Breast epithelium (tissue), 3 donors: ENCODE measurements at regions not wholly inside any gene's neighbourhood (a gene's known extent, or its start where the extent isn't known, plus 50 kb on each side); places are given as distances from the start of the nearest gene placed in this dataset.

Experiments
- CTCF ChIP-seq, 3 donors: fragments of 450-650 bp; IDR thresholded peaks; one replicate each; pipeline ENCODE4 v1.5.1; 2016 to 2017; ENCODE audit warnings: antibody characterized with exemption in 3 of 3, mild to moderate bottlenecking in 3 of 3, moderate library complexity in 3 of 3
- POLR2A ChIP-seq: fragments of 450-650 bp; IDR thresholded peaks from one replicate; pipeline ENCODE4 v1.6.1; 2016; ENCODE audit warnings: antibody characterized with exemption, mild to moderate bottlenecking, moderate library complexity
- POLR2AphosphoS5 ChIP-seq, 3 donors: sonication (generic); formaldehyde crosslinking; IDR thresholded peaks; one replicate each; pipeline ENCODE4 v1.6.1; 2017; ENCODE audit warnings: antibody characterized with exemption in 3 of 3

- TF ChIP-seq CTCF (IDR thresholded peaks at IDR 0.05) (no peak), POLR2AphosphoS5 (IDR thresholded peaks at IDR 0.05) (no peak), POLR2A (no peak)
Observed at GRCh38 chr5:42032137-42032536, 107.1 kb downstream of the FBXO4 start.
